ENCODE measurements at regions not wholly inside any gene's neighbourhood (a gene's known extent, or its start where the extent isn't known, plus 50 kb on each side); places are given as distances from the start of the nearest gene placed in this dataset.

DNA sequence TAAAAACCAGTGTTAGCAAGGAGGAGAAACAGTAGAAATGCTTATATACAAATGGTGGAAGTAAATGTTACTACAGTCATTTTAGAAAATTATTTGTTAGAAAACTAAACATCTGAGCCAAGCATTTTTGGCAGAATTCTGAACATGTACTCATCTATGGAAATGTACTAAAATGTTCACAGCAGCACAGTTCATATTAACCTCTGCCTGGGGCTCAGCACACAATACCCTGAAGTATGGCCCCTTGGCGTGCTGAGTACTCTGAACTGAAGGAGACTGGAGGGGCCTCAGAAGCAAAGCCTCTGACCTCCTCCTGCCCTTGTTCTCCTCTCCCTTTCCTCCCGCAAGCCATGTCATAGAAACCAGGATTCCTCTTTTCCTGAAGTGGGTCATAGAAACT, 66.2 kb upstream of the RALGAPA2 start:
- no peak for TF ChIP-seq RFX5 (IDR thresholded peaks at IDR 0.05)
- TF ChIP-seq ZSCAN20 (CRISPR knock-in tag; IDR thresholded peaks at IDR 0.05) = no peak
- no peak for TF ChIP-seq POLR2A (IDR thresholded peaks at IDR 0.05; ENCODE audit: low read length)
- TF ChIP-seq CBX2 (IDR thresholded peaks at IDR 0.05; ENCODE audit: borderline replicate concordance, low read depth) = no peak
- TF ChIP-seq, protein P1, sequence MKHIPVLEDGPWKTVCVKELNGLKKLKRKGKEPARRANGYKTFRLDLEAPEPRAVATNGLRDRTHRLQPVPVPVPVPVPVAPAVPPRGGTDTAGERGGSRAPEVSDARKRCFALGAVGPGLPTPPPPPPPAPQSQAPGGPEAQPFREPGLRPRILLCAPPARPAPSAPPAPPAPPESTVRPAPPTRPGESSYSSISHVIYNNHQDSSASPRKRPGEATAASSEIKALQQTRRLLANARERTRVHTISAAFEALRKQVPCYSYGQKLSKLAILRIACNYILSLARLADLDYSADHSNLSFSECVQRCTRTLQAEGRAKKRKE (CRISPR knock-in tag; IDR thresholded peaks at IDR 0.05; ENCODE audit: low read depth) = no peak
- TF ChIP-seq BHLHE40 (IDR thresholded peaks at IDR 0.05; ENCODE audit: low read depth, low read length) = no peak
- no peak for TF ChIP-seq TP53 (CRISPR knock-in tag; IDR thresholded peaks at IDR 0.05)
- TF ChIP-seq HOXA7 (CRISPR knock-in tag; IDR thresholded peaks at IDR 0.05) = no peak
- TF ChIP-seq ZFP36 (IDR thresholded peaks at IDR 0.05; ENCODE audit: borderline replicate concordance, partially characterized antibody) = no peak
- TF ChIP-seq, protein P2, sequence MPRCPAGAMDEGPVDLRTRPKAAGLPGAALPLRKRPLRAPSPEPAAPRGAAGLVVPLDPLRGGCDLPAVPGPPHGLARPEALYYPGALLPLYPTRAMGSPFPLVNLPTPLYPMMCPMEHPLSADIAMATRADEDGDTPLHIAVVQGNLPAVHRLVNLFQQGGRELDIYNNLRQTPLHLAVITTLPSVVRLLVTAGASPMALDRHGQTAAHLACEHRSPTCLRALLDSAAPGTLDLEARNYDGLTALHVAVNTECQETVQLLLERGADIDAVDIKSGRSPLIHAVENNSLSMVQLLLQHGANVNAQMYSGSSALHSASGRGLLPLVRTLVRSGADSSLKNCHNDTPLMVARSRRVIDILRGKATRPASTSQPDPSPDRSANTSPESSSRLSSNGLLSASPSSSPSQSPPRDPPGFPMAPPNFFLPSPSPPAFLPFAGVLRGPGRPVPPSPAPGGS (IDR thresholded peaks at IDR 0.05) = no peak
- TF ChIP-seq, protein P3, sequence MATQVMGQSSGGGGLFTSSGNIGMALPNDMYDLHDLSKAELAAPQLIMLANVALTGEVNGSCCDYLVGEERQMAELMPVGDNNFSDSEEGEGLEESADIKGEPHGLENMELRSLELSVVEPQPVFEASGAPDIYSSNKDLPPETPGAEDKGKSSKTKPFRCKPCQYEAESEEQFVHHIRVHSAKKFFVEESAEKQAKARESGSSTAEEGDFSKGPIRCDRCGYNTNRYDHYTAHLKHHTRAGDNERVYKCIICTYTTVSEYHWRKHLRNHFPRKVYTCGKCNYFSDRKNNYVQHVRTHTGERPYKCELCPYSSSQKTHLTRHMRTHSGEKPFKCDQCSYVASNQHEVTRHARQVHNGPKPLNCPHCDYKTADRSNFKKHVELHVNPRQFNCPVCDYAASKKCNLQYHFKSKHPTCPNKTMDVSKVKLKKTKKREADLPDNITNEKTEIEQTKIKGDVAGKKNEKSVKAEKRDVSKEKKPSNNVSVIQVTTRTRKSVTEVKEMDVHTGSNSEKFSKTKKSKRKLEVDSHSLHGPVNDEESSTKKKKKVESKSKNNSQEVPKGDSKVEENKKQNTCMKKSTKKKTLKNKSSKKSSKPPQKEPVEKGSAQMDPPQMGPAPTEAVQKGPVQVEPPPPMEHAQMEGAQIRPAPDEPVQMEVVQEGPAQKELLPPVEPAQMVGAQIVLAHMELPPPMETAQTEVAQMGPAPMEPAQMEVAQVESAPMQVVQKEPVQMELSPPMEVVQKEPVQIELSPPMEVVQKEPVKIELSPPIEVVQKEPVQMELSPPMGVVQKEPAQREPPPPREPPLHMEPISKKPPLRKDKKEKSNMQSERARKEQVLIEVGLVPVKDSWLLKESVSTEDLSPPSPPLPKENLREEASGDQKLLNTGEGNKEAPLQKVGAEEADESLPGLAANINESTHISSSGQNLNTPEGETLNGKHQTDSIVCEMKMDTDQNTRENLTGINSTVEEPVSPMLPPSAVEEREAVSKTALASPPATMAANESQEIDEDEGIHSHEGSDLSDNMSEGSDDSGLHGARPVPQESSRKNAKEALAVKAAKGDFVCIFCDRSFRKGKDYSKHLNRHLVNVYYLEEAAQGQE (IDR thresholded peaks at IDR 0.05) = no peak
- TF ChIP-seq, protein P4, sequence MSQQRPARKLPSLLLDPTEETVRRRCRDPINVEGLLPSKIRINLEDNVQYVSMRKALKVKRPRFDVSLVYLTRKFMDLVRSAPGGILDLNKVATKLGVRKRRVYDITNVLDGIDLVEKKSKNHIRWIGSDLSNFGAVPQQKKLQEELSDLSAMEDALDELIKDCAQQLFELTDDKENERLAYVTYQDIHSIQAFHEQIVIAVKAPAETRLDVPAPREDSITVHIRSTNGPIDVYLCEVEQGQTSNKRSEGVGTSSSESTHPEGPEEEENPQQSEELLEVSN (IDR thresholded peaks at IDR 0.05; ENCODE audit: borderline replicate concordance, low read depth) = no peak
- no peak for TF ChIP-seq CBX8 (IDR thresholded peaks at IDR 0.05)
- TF ChIP-seq NFE2L2 (conservative IDR thresholded peaks at IDR 0.05; ENCODE audit: low read length) = no peak
- no peak for TF ChIP-seq MYC (IDR thresholded peaks at IDR 0.05; ENCODE audit: borderline replicate concordance, low read length)
- no peak for TF ChIP-seq POLR2AphosphoS2 (conservative IDR thresholded peaks at IDR 0.05; ENCODE audit: low read length)
- TF ChIP-seq, protein P5, sequence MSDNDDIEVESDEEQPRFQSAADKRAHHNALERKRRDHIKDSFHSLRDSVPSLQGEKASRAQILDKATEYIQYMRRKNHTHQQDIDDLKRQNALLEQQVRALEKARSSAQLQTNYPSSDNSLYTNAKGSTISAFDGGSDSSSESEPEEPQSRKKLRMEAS (IDR thresholded peaks at IDR 0.05) = no peak
- ATAC-seq = no peak
- Histone ChIP-seq H3K27ac (no peak overlapping the region), H3K4me3 (no peak overlapping the region), H3K9me3 (0 out of 3 replicates have a peak, but pooled peaks cover 4% of the 10 kb centered on the region), H3K4me1 (no peaks in the 10 kb centered on the region), H3K4me2 (no peak overlapping the region)
- FAIRE-seq = no peak
- 63% methylated on average over 2 of the region's 2 CpGs for WGBS (ENCODE audit: missing lambda C conversion rate)
- ChIA-PET CTCF (interaction anchor here (1.3 to 1.5 kb wide), 2 partner anchors 58 to 101 kb away, joined by 3 read pairs; no protein-coding TSS in a partner anchor), POLR2A (no interaction called here)
- DNase-seq (ENCODE audit: low read depth in 1 of 2, low spot score in 1 of 2) = no peak

DNA sequence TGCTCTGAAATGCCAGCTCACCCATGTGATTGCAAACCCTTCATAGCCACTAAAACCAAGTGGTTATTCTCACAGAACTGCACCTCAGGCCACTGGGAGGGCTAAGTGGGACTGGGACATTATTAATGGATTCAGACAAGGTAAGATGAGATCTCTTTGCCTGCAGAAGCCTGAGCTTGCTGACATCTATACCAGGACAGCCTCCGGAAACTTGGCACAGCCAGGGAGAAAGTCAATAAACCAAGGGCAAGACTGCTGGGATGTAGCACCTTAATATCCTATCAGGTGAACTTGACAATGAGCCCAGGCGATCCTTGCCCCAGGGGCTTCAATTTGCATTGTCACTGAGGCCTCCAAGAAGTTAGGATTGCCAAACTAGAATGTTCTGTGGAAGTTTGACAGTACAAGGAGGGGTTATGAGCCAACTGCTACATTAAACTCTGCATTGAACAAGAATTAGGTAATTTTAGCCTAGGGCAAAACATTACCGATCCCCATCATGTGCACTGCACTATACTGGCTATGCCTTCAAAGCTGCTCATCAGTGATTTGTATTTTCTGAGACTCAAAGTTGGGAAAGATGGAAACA, 60.1 kb upstream of the RALGAPA2 start:
- Histone ChIP-seq H3K4me3 (no peak overlapping the region), H3K4me1 (no peaks in the 10 kb centered on the region), H3K9me3 (peaks cover 4% of the 10 kb centered on the region; the same call in 1 of the 3 replicates), H3K4me2 (no peak overlapping the region), H3K27ac (no peak overlapping the region)
- ChIA-PET CTCF (no interaction called here), POLR2A (no interaction called here)
- FAIRE-seq (no peak), DNase-seq (ENCODE audit: low read depth in 1 of 2, low spot score in 1 of 2) (no peak), ATAC-seq (no peak)
- no peak for TF ChIP-seq FOSB (CRISPR knock-in tag; IDR thresholded peaks at IDR 0.05)
- no peak for TF ChIP-seq EHMT2 (IDR thresholded peaks at IDR 0.05; ENCODE audit: low read depth)
- TF ChIP-seq, protein P6, sequence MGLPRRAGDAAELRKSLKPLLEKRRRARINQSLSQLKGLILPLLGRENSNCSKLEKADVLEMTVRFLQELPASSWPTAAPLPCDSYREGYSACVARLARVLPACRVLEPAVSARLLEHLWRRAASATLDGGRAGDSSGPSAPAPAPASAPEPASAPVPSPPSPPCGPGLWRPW (IDR thresholded peaks at IDR 0.05) = no peak
- TF ChIP-seq EHF (CRISPR knock-in tag; IDR thresholded peaks at IDR 0.05) = no peak
- no peak for TF ChIP-seq SREBF2 (IDR thresholded peaks at IDR 0.05)
- 11% methylated on average over 3 of the region's 3 CpGs for WGBS (ENCODE audit: missing lambda C conversion rate)
